Activated CD8-positive, alpha-beta memory T cell treated with anti-CD3 and anti-CD28 coated beads, Interleukin-2, amount 50 U/mL, for 48 hours (primary cell): ENCODE measurements at regions not wholly inside any gene's neighbourhood (a gene's known extent, or its start where the extent isn't known, plus 50 kb on each side); places are given as distances from the start of the nearest gene placed in this dataset.

Experiments
- DNase-seq: peaks from one replicate; pipeline ENCODE4 v3.0.0-alpha.2; 2020

DNA sequence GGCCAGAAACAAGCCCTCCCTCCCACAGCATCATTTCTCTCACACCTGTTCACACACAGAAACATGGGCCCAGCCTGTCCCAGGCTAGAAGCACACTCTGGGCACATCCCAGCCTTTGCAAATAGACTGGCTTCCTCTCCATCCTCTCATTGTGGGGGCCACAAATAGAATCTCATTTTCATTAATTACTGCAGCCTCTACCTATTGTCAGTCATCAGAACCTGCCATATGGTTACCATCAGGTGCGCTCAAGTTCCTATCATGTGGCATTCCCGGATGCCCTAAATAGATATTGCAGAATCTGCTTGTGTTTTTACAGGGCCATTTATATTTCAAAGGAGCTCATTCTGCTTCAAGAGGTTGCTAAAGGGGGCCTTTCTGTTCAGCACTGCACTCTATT lies 460.7 kb downstream of the BCL11A start:
- DNase-seq: no peak

DNA sequence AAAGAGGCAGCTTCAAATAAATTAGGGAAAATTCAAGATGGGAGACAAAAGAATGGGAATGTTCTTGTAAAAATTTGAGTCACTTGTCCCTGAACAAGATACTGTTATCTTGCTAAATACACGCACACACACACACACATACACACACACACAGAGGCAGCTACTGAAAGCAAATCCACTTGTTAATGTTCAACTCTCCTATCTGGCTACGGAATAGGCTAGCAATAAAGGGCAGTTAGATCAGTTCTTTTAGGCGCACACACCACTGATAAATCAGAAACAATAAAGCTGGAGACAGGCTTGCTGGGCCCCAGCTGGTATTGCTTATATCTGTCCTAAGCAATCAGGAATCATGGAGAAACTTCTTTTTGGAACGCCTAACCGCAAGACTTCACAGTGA lies 461.6 kb downstream of the BCL11A start:
- DNase-seq: no peak

DNA sequence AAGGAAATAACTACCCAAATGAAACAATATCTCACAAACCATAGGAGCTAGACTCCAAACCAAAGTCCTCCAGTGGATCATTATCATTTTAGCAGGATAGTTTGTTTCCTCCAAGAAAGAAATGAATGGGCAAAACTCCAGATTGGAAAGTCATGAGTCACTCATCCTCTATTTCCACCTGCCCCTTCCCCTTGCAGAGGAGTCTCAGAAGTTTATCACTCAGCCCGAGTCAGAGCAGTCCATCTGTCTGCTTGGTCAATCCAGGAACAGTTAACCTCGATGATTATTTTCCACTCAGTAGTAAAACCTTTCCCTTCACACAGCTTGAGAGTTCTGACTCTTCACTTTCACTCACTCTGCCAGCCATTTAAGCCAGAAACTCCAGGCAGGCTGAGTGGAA lies 462.2 kb downstream of the BCL11A start:
- DNase-seq: no peak

DNA sequence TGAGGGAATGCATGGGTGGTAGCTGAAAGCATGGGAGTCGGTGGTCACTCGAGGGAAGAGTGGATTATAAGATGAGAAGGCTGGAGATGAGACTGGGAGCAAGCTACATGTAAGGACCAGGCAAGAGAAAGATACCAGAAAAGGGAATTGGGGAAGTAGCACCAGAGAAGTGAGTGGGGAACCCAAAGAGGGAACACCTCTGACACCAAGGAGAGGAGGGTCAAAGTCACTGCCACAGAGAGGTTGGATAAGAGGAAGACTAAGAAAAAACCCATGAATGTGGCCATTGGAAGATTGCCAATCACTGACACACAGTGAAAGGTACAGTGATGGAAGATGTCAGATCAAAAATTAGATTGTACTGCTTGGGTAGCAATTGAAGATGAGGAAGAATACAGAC lies 473.9 kb downstream of the BCL11A start:
- DNase-seq: no peak

DNA sequence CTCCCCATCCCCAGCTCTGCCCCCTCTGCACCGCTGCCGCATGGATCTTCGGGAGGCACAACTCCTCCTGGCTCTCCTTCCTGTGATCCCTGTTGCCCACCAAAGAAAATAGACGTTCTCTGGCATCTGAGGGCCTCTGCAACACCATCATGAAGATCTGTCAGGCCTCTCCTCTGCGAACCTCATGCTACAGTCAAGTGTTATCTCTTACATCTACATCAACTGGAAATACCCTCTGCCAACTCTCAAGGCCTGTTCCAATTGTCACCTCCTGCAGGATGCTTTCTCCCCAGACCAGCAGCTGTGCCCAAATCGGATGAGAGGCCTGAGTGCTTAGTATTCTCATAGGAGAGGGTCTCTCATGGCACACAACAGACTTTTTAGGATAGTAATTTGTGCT lies 478.4 kb downstream of the BCL11A start:
- no peak for DNase-seq

DNA sequence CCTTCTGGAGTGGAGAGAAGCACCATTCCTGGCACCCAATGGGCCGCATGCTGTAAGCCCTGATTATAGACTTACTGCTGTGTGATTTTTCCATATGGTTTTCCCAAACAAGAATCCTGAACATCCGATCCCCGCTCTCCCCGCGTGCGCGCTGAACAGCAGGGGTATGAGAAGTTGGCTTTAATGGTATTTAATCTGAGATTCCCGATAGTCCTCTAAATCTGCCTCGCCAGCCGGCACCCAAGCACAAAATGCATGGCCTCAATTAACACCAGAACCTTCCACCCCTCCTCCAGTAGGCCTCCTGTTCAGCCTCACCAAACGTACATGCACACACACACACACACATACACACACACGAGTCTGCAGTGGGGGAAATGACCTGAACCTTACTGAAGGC lies 480.3 kb downstream of the BCL11A start:
- no peak for DNase-seq

DNA sequence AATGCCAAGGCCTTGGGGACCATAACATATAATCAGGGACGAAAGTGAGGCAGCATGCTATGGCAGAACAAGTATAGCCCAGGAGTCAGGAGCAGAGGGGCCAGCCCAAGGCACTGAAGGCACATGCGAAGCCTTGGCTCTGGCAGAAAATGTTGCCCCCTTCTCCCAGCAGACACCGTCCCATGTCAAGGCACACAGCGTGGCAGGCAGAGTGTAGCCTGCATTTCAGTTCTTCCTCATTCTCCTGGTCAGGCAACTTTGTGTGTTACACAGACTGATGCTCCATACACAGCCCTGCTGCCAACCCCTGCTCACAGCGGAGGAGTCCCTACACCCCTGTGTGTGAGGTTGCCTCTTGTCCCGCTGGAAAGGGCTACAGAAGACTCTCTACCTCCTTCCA lies 480.8 kb downstream of the BCL11A start:
- DNase-seq: no peak

DNA sequence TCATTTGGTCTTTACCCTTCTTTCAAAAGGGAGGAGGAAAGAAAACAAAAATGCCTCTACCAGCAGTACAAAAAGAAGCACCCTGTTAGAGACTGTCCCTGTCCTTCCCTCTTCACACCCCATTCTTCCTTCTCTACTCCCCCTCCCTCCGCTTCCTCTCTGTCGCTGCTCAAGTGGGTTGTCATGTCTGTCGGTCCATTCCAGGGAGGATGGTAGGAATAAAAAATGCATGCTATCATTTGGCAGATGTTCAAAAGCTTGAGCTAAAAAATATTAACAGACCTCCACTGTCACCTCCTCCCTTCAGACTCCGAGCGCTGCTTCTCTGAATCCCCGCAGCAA lies 482.0 kb downstream of the BCL11A start:
- no peak for DNase-seq

DNA sequence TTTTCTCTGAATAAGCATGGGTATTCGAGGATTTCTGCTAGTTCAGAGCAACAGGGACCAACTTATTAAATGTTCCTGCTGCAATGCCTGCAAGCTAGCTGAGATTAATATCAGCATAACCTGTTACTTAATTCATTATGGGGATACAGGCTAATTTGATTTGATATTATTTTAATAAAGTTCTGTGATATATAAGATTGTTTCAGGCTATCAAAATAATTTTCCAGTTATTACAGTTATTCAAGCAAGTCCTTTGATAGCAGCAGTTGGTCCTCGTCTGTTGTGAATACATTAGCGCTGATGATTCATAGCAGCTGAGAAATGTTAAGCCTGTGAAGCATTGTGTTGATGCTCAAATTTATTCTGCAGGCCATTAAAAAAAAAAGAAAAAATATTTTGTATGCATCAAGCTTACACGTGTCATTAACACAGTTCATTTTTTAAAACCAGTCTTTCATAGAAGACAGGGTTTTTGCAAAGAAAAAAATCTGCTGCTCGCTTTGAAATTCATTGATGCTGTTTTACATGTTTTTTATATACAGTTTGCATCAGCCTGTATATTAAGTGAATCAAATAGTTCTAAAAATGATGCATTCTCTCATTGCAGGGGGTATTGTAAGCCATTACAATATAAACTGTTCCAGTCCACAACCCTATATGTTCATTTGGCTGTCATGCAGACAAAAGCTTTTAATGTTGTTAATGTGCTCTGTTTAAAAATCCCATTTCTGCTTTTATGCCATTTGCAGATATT lies 482.5 kb downstream of the BCL11A start:
- no peak for DNase-seq

DNA sequence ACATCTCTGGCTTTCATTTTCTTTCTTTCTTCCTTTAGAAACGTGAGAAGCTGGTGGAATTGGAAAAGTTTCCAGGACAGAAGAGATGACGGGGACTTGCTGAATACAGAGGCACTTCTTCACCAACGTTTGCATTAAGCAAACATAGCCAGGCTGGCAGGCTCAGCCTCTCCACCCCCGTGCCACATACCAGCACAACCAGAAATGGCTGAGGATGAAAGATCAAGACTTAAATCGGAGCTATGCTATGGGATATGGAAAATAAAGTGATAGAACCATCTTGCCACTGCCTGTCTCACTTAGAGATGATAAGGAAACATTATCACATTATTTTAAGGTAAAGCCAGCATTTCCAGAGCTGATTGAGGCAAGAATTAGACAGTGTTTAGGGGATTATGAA lies 483.3 kb downstream of the BCL11A start:
- DNase-seq: no peak

DNA sequence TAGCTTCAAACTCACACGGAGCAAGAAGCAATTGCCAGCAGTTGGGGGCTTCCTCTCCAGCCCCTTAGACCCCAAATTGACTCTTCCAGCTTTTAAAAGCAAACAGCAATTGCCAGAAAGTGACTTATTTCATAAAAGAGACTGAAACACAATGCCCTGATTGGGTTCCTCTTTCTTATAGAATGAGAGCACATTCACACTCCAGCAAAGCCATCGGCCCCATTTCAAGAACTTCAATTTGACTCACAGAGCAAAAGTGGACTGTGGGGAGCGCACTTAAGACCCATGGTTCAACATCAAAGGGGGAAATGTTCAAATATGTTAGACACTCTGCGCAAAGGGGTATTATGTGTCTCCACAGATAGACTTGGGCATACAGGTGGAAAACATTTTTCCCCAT lies 484.7 kb downstream of the BCL11A start:
- DNase-seq: no peak

DNA sequence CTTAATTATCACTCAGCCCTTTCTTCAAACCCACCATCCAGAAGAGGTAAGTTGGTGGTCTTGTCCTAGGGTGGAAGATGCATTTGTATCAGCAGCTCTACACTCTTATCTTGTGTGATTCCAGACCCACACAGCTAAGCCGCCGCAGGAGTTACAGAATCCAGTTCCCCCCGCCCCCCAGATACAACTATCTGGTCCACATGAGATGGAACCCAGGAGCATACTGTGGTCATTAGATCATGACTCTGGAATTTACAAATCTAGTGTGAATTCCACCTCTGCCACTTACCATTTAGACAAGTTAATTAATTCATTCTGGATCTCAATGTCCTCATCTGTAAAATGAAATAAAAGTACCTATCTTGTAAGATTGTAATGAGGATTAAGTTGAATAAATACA lies 486.4 kb downstream of the BCL11A start:
- DNase-seq: no peak

DNA sequence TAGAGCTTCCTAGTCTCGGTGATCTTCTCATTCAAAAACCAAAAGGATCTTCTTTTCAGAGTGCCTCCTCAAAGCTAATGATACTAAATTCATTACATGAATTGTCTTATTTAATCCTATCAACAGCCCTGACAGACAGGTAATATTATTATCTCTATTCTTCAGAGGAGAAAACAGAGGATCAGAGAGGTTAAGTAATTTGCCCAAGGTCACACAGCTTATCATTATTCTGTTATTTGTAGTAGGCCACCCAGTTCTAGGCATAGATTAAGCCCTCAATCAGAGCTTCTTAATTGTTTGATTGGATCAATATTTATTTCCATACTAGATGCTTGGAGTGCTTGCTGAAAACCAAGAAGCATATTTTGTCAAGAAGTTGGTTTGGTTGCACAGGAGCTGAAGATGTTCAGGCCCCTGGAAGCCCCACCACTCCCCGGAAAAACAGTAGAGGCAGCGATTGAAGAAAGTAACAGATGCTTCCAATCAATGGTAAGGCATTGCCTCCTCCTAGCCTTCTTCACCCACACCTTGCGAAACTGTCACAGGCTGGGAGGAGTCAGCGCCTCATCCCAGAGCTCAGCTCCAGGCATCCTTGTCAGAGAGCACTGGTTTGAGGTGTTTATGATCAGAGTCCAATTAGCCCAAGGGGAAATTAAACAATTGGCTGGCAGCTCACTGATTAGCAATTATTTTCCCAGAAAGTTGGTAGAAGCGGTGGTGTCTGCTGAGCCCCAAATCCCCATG lies 487.2 kb downstream of the BCL11A start:
- no peak for DNase-seq

DNA sequence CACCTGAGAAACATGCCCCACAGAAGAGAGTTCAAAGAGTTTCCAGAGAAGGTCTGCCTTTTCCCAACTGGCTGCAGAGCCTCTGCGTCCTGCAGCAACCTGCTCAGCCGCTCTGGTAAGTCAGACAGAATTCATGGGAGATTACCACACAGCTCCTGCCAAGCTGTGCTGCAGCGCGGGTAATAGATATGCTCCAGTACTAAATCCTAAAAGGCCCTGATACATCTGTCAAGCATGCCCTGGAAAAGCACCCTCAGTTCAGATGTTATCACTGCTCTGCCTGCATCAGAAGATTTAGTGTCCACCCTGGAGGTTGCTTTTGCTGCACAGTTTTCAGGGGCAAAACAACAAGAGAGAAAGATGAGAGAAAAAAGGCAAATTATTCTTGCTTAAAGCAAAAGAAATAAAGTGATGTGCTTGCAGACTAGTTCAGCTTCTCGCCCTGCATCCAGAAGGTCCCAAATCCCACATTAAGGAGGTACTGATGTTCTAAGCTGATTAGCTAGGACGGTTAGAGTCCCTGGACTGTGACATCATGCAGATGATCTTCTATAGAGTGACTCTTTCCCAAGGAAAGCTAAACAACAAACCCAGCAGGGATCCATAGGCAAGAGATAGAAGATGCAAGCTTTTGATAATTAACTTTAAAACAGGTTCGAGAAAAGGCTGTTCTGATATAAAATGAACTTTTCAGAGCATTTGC lies 488.6 kb downstream of the BCL11A start:
- DNase-seq: no peak

DNA sequence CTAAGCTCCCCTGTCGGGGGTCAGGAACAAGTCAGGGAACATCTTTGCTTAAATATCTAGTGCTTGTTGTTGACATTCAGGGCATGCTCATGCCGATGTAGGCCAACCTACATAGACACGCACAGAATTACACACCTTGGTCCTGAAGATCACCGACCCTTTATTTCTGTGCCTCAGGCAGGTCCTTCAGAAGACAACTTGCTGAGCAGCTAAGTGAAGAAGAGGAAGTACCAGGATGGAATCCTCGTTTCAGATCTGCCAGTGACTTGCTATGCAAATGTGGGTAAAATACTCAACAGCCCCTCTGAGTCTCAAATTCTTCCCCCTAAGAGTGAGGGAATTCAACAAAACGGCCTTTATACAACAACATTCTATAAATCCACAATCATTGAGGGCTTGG lies 494.7 kb downstream of the BCL11A start:
- no peak for DNase-seq

DNA sequence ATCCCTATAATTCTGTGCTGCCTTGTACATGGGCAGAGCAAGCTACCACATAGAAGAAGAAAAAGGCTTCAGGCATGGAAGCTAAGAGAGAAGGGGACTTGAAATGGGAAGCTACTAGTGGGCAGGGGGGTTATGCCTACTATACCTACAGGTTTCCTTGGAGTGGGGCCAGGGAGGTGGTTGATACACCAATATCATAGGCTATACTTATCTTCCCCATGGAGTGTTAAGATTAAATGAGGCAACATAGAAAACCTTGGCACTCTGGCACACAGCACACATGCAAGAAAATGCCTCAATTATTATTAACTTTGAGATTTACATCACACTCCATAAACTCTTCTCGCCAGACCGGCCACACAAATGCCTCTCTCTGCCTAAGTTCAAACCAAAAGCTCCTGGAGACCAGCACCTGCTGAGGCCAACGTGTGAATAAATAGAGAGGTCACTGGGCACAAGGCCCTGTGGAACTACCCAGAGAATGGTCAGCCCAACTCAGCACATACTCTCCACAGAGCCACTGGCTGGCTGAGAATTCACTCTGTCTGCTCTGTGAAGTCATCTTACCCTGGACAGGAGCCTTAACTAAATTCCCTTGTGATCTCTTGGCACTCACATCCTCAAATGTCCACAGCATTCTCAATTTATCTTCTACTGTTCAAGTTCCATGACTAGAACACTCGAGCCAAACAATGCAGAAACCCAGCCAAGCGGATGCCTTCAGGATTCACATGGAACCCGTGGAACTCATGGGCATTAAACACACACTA lies 498.7 kb downstream of the BCL11A start:
- DNase-seq: no peak

DNA sequence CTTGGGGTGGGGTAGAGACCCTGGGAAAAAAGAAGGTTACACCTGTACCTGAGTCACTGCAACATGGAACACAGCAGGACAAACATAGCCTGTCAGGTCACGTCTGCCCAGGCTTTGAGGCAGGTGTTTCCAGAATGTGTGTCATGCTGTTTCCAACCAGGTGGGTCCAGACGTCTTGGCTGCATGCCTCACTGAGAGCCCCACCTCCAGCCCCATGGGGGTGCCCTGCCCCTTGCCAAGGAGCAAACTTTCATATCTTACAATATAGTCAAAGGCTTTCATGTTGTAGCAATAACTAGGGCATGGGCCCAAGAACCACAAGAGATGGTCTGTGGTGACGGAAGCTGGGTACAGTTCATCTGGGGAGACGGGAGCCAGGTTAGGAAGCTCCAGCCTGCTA lies 499.7 kb downstream of the BCL11A start:
- DNase-seq: no peak

DNA sequence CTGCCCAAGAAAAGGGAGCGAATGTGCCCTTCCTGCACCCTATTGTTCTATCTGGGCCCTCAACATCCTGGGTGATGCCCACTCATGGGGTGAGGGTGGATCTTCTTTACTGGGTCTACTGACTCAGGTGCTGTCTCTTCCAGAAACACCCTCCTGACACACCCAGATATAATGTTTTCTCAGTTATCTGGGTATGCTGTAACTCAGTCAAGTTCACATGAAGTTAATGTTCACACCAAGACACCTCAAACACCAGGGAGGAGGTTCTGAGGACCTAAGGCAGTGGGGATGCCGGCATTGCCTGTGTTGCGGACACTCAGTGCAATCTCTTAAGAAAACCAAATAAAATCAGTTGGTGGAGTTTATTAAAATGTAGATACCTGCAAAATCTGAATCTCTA lies 500.9 kb downstream of the BCL11A start:
- DNase-seq: no peak

DNA sequence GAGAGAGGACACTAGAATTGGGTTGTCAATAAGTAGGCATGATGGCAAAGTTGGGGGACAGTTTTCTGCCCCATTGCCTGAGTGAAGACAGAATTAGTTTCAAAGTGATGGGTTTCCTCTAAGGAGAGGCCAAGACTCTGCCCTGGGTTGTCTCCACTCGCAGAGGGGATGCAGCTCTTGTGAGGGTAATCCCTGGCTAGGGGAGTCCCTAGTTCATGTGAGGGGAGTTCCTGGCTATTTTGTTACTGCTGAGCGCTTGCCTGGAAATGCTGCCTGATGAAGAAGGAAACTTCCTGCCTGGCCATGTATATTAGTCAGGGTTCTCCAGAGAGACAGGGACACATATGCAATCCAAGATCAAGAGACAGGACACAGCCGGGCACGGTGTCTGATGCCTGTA lies 501.5 kb downstream of the BCL11A start:
- DNase-seq: no peak

DNA sequence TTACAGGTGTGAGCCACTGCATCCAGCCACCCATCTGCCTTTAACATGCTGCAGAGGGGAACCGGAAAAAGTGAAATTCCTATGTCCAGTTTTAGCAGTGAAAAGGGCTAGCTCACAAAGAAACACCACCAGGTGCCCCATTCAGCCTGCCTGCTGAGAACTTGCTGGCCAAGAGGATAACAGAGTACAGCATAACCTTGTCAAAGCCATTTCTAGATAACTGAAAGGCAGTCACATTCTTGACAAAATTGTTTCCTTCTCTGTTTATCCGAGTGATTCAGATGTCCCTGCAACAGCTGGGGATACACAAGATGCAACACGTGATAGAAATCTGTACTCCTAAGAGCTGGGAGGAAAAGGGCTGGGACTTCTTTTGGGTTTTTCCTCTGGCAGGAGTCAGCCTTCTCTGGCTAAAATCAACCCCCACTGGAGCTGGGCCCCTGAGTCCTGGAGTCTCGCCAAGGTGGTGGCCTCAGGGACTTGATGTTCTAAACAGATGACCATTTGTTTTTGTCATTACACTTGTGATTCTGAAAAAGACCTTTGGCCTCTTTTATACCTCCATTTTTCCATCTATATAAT lies 505.4 kb downstream of the BCL11A start:
- no peak for DNase-seq

DNA sequence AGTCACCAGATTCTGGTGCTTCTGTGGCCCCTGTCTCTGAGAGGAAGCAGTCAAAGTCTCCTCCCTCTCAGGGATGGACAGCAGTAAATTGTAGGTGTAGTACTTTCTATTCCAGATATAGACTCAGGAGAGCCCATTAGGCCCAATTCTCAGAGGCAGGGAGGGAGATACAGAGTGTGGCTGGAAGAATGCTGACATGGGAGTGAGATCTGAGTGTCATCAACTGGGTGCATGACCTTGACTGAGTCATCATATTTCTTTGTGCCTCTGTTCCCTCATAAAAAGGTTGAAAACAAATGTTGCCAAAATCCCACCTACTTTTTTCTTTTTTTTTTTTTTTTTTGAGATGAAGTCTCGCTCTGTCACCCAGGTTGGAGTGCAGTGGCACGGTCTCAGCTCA lies 506.1 kb downstream of the BCL11A start:
- no peak for DNase-seq

DNA sequence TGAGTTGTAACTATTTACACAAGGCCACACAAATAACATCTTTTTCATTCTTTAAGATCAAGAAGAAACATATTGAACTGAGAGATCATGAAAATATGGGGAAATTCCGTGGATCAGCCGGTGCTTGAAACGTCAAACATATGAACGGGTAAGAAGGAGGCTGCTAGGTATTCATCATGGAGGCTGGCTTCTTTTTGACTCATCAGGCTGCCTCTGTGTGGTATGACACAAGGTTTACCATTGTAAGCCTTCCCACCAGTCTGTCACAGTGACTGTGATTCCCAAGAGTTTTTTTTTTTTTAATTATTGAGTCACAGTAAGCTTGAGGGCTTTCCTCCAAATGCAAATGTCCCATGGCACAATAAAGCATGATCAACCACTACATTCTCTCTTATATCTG lies 506.9 kb downstream of the BCL11A start:
- DNase-seq: no peak

DNA sequence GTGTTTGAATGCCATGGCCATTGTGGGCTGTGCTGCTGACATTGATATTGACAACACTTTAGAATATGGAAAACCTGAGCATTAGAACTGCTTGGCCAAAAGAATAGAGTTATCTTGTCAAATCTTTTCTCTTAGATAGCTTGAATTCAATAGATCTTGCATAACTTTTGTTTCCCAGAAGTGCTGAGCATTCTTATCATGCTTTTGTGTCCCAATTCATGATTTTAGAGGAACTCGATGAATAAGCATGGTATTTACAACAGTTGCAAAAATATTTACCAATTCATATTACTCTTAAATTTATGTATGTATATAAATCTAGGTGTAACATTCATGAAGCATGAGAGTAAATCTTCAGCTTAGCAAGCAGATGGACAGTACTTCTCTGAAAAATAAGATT lies 508.0 kb downstream of the BCL11A start:
- DNase-seq: no peak
